HG03025 (cell line): ENCODE measurements at regions not wholly inside any gene's neighbourhood (a gene's known extent, or its start where the extent isn't known, plus 50 kb on each side); places are given as distances from the start of the nearest gene placed in this dataset.

ENCODE experiments used
- ATAC-seq: cut with Tn5 transposase; IDR thresholded peaks from one replicate; pipeline ENCODE4 v1.9.1; 2021; ENCODE audit warnings: mild to moderate bottlenecking, moderate library complexity; ENCODE audit not compliant: unreplicated experiment, low FRiP score

GRCh38 chr5:66454186-66455078 lies 141.8 kb upstream of the MAST4 start:
- no peak for ATAC-seq

- no peak for ATAC-seq
Measured at GRCh38 chr5:66459728-66460127, 136.5 kb upstream of the MAST4 start.

GRCh38 chr5:66467564-66467963 lies 128.6 kb upstream of the MAST4 start:
- ATAC-seq, result no peak

GRCh38 chr5:66469684-66470083 lies 126.5 kb upstream of the MAST4 start:
- no peak for ATAC-seq

GRCh38 chr5:66472010-66472409 lies 124.2 kb upstream of the MAST4 start:
- ATAC-seq, result no peak

GRCh38 chr5:66475731-66476130 lies 120.5 kb upstream of the MAST4 start:
- no peak for ATAC-seq

- ATAC-seq, result no peak
Measured at GRCh38 chr5:66477596-66477995, 118.6 kb upstream of the MAST4 start.

- no peak for ATAC-seq
Measured at GRCh38 chr5:66494437-66494836, 101.8 kb upstream of the MAST4 start.

GRCh38 chr5:66498791-66499207 lies 97.4 kb upstream of the MAST4 start:
- ATAC-seq, result no peak

- no peak for ATAC-seq
Measured at GRCh38 chr5:66503203-66503789, 92.9 kb upstream of the MAST4 start.

- no peak for ATAC-seq
Measured at GRCh38 chr5:66507106-66507505, 89.1 kb upstream of the MAST4 start.

GRCh38 chr5:66511491-66511890 lies 84.7 kb upstream of the MAST4 start:
- ATAC-seq, result no peak

GRCh38 chr5:66513130-66513529 lies 83.1 kb upstream of the MAST4 start:
- no peak for ATAC-seq

- ATAC-seq, result no peak
Measured at GRCh38 chr5:66515209-66515608, 81.0 kb upstream of the MAST4 start.

GRCh38 chr5:66516550-66516949 lies 79.6 kb upstream of the MAST4 start:
- ATAC-seq, result no peak

GRCh38 chr5:66517351-66517750 lies 78.8 kb upstream of the MAST4 start:
- no peak for ATAC-seq

- ATAC-seq, result no peak
Measured at GRCh38 chr5:66518052-66518451, 78.1 kb upstream of the MAST4 start.

GRCh38 chr5:66518753-66519152 lies 77.4 kb upstream of the MAST4 start:
- ATAC-seq, result no peak

GRCh38 chr5:66519626-66520025 lies 76.6 kb upstream of the MAST4 start:
- no peak for ATAC-seq

GRCh38 chr5:66520854-66521253 lies 75.3 kb upstream of the MAST4 start:
- no peak for ATAC-seq

- ATAC-seq, result no peak
Measured at GRCh38 chr5:66527478-66528035, 68.6 kb upstream of the MAST4 start.

GRCh38 chr5:66529182-66529581 lies 67.0 kb upstream of the MAST4 start:
- no peak for ATAC-seq
